ENCODE measurements at regions not wholly inside any gene's neighbourhood (a gene's known extent, or its start where the extent isn't known, plus 50 kb on each side); places are given as distances from the start of the nearest gene placed in this dataset.
"Not testable (repeated sequence)": the region's sequence is repeated elsewhere in the genome, so short reads cannot be mapped to it uniquely, and the experiment has no call there.

DNA sequence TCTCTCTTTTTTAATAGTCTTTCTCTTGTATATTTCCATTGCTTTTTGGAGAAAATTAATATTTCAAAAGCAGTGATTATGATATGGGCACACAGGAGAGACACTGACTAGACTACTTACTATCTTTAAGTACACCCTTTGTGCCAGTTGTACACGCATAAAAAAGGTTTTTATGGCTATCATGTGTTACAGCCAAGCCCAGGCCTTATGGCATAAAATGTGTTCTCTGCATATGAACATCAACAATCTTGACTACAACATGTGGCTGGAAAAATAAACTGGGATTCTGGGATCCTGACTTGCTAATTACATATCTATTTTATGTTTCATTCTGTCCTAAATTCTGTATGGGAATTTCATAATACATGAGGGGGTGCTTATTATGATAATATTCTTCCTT is 1401.8 kb downstream of the SLITRK5 start:
- no peaks in the 10 kb centered on the region for H3K4me1 ChIP-seq (replicated peaks)

DNA sequence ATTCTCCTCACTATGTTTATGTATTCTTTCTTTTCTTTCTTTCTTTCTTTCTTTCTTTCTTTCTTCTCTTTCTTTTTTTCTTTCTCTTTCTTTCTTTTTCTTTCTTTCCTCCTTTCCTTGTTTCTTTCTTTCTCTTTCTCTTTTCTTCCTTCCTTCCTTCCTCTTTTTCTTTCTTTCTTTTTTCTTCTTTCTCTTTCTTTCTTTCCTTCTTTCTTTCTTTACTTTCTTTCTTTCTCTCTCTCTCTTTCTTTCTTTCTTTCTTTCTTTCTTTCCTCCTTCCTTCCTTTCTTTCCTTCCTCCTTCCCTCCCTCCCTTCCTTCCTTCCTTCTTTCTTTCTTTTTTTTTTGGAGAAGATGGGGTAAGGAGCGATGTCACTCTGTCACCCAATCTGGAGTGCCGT is 1405.5 kb downstream of the SLITRK5 start:
- 0 out of 2 replicates have a peak, but pooled peaks cover 3% of the 10 kb centered on the region for H3K9me3 ChIP-seq (replicated peaks)
- no peaks in the 10 kb centered on the region for H3K27me3 ChIP-seq (replicated peaks)
- no peak overlapping the region for H3K4me3 ChIP-seq
- H3K4me1 ChIP-seq (replicated peaks): no peaks in the 10 kb centered on the region
- H3K27ac ChIP-seq: no peak overlapping the region
- H3K36me3 ChIP-seq: no peaks in the 10 kb centered on the region
- DNase-seq (ENCODE audit: low read depth in 1 of 2, low spot score in 2 of 2): no peak

More for the DNA sequence above, 1401.8 kb downstream of the SLITRK5 start:
- no peak overlapping the region for H3K27ac ChIP-seq
- no peak overlapping the region for H3K4me3 ChIP-seq
- no peak for DNase-seq (ENCODE audit: low read depth in 1 of 2, low spot score in 2 of 2)
- H3K36me3 ChIP-seq: no peaks in the 10 kb centered on the region
- no peaks in the 10 kb centered on the region for H3K27me3 ChIP-seq (replicated peaks)
- no peaks in the 10 kb centered on the region for H3K9me3 ChIP-seq (replicated peaks)

DNA sequence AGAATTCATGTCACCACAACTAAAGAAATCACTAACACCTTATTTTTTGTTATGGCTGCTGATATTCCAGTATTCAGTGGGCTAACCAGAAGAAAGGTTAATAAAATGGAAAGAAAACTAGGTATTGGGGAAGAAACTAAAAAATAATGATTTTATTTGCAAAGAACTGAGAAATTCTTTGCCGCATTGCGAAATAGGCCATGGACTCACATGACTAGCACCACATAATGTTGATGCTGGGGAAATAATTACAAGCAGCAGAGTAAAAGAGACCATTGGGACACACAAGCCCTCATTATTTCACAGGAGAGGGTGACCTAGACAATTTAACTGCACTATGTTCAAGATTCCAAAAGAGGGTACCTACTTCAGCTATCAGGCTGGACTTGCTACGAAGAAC is 1411.5 kb downstream of the SLITRK5 start:
- Histone ChIP-seq H3K9me3 (replicated peaks) (0 out of 2 replicates have a peak, but pooled peaks cover 3% of the 10 kb centered on the region), H3K27me3 (replicated peaks) (no peaks in the 10 kb centered on the region), H3K36me3 (no peaks in the 10 kb centered on the region), H3K4me3 (no peak overlapping the region), H3K4me1 (replicated peaks) (no peaks in the 10 kb centered on the region), H3K27ac (no peak overlapping the region)
- DNase-seq (ENCODE audit: low read depth in 1 of 2, low spot score in 2 of 2): no peak

DNA sequence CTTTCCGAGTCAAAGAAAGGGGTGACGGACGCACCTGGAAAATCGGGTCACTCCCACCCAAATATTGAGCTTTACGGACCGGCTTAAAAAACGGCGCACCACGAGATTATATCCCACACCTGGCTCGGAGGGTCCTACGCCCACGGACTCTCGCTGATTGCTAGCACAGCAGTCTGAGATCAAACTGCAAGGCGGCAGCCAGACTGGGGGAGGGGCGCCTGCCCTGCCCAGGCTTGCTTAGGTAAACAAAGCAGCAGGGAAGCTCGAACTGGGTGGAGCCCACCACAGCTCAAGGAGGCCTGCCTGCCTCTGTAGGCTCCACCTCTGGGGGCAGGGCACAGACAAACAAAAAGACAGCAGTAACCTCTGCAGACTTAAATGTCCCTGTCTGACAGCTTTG is 1416.9 kb downstream of the SLITRK5 start:
- H3K27ac ChIP-seq; H3K4me3 ChIP-seq; H3K9me3 ChIP-seq (replicated peaks); H3K4me1 ChIP-seq (replicated peaks); H3K36me3 ChIP-seq; H3K27me3 ChIP-seq (replicated peaks); DNase-seq (ENCODE audit: low read depth in 1 of 2, low spot score in 2 of 2): not testable (repeated sequence)

DNA sequence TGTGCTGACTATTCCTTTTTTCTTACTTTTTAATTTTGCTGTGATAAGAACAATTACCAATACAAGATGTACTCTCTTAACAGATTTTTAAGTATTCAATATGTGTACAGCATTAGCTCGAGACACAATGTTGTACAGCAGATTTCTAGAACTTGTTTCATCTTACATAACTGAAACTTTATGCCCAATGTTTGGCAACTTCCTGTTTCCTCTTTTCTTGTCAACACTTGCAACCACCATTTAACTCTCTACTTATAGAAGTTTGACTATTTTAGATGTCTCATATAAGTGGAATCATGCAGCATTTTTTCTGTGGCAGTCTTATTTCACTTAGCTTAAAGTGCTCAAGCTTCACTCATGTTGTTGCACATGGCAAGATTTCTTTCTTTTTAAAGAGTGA is 1426.8 kb downstream of the SLITRK5 start:
- Histone ChIP-seq H3K36me3 (no peaks in the 10 kb centered on the region), H3K9me3 (replicated peaks) (no peaks in the 10 kb centered on the region), H3K27ac (no peak overlapping the region), H3K4me1 (replicated peaks) (no peaks in the 10 kb centered on the region), H3K27me3 (replicated peaks) (no peaks in the 10 kb centered on the region), H3K4me3 (no peak overlapping the region)
- DNase-seq (ENCODE audit: low read depth in 1 of 2, low spot score in 2 of 2): no peak

DNA sequence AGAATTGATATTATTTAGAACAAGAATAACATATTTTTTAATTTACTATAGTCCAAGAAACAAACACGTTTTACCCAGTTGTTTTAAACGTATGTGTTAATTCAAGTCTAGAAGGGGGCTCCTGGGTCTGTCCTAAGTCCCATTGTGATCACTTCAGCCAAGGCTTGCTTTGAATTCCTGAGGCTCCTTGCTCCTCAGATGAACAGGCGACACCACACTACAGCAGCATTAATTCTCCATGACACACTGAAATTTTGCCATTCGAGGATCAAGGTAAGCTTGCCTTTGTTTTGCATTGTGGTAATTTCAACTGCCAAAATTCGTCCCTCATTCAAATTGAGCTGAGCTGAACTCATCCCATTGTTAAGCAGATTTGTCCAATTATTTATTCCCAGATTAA is 1442.6 kb downstream of the SLITRK5 start:
- Histone ChIP-seq H3K27ac (no peak overlapping the region), H3K27me3 (replicated peaks) (no peaks in the 10 kb centered on the region), H3K36me3 (no peaks in the 10 kb centered on the region), H3K4me3 (no peak overlapping the region), H3K9me3 (replicated peaks) (no peaks in the 10 kb centered on the region), H3K4me1 (replicated peaks) (no peaks in the 10 kb centered on the region)
- DNase-seq (ENCODE audit: low read depth in 1 of 2, low spot score in 2 of 2): no peak

DNA sequence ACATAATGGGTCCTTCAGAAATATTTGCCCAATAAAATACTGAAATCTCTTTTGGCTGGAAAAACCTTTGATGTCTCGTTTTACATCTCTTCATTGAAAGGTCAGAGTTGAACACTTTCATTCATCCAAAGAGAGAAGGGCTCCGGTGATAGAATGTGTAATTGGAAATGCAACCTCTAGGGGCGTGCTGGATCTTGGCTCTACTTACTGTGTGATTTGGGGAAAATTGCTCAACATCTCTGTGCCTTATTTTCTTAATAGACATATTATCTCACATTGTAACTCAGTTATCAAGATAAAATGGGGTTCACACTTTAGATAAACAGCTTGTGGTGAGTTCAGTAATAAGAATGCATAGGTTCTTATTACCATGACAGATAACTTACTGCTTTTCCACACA is 1444.1 kb downstream of the SLITRK5 start:
- no peaks in the 10 kb centered on the region for H3K9me3 ChIP-seq (replicated peaks)
- H3K27me3 ChIP-seq (replicated peaks): no peaks in the 10 kb centered on the region
- no peak for DNase-seq (ENCODE audit: low read depth in 1 of 2, low spot score in 2 of 2)
- H3K4me1 ChIP-seq (replicated peaks): no peaks in the 10 kb centered on the region
- H3K27ac ChIP-seq: no peak overlapping the region
- H3K4me3 ChIP-seq: no peak overlapping the region
- H3K36me3 ChIP-seq: no peaks in the 10 kb centered on the region

DNA sequence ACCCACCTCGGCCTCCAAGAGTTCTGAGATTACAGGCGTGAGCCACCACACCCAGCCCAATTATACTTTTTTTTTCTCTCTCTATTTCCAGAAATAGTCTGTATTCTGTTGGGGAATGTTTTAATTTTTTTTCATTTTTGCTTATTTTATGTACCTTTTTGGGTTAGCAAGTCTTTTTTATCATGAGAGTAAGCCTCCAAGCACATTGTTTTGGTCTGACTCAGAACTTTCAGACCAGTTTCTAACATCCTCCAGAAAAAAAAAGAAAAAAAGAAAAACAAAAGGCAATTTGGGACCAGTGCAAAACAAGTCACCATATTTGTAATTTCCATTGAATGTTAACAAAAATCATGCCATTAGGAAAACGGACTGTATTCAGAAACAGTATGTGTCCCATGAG is 1465.5 kb downstream of the SLITRK5 start:
- Histone ChIP-seq H3K36me3 (no peaks in the 10 kb centered on the region), H3K9me3 (replicated peaks) (no peaks in the 10 kb centered on the region), H3K27me3 (replicated peaks) (no peaks in the 10 kb centered on the region), H3K4me1 (replicated peaks) (no peaks in the 10 kb centered on the region), H3K27ac (no peak overlapping the region), H3K4me3 (no peak overlapping the region)
- no peak for DNase-seq (ENCODE audit: low read depth in 1 of 2, low spot score in 2 of 2)

DNA sequence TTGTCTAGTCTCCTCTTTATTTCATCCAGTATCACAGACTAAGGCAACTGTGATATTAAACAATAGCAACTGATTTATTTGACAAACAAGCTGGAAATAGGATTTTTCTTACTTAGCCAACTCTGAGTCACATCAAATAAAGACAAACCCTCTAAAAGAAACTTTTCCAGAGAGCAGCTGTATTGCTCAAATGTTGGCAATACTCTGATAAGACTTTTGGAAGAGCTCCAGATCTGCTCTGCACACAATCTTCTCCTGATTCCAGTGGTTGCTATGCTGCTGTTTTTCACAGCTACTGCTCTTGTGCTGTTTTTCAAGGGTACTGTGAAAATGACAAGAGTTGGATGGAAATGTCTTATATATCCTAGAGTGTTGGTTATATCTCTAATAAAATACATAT is 1479.2 kb downstream of the SLITRK5 start:
- Histone ChIP-seq H3K4me3 (no peak overlapping the region), H3K27ac (no peak overlapping the region), H3K4me1 (replicated peaks) (no peaks in the 10 kb centered on the region), H3K9me3 (replicated peaks) (no peaks in the 10 kb centered on the region), H3K36me3 (no peaks in the 10 kb centered on the region), H3K27me3 (replicated peaks) (no peaks in the 10 kb centered on the region)
- no peak for DNase-seq (ENCODE audit: low read depth in 1 of 2, low spot score in 2 of 2)

DNA sequence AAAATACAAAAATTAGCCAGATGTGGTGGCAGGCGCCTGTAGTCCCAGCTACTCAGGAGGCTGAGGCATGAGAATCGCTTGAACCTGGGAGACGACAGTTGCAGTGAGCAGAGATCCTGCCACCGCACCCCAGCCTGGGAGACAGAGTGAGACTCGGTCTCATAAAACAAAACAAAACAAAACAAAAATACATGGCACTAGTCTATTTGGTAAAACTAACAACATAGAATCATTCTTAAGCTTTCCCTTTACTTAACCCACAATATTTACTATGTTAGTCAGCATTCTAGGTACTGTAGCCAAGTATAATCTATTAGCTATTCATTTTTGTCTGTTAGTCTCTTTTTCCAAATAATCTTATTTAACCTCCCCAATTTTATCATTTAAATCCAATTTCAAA is 1482.8 kb downstream of the SLITRK5 start:
- Histone ChIP-seq H3K4me1 (replicated peaks) (no peaks in the 10 kb centered on the region), H3K27me3 (replicated peaks) (no peaks in the 10 kb centered on the region), H3K27ac (no peak overlapping the region), H3K36me3 (no peaks in the 10 kb centered on the region), H3K4me3 (no peak overlapping the region), H3K9me3 (replicated peaks) (no peaks in the 10 kb centered on the region)
- DNase-seq (ENCODE audit: low read depth in 1 of 2, low spot score in 2 of 2): no peak

DNA sequence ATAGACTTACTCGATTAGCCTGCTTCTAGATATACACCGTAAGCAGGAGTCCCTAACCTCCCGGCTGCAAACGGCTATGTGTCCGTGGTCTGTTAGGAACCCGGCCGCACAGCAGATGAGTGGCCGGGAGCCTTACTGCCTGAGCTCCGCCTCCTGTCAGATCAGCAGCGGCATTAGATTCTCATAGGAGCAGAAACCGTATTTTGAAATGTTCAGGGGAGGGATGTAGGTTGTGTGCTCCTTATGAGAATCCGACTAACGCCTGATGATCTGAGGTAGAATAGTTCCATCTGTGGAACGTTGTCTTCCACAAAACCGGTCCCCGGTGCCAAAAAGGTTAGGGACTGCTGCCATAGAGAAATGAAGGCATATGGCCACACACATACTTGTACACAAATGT is 1491.9 kb downstream of the SLITRK5 start:
- H3K4me3 ChIP-seq: no peak overlapping the region
- no peak overlapping the region for H3K27ac ChIP-seq
- H3K27me3 ChIP-seq (replicated peaks): no peaks in the 10 kb centered on the region
- DNase-seq (ENCODE audit: low read depth in 1 of 2, low spot score in 2 of 2): no peak
- H3K36me3 ChIP-seq: no peaks in the 10 kb centered on the region
- no peaks in the 10 kb centered on the region for H3K4me1 ChIP-seq (replicated peaks)
- H3K9me3 ChIP-seq (replicated peaks): no peaks in the 10 kb centered on the region

DNA sequence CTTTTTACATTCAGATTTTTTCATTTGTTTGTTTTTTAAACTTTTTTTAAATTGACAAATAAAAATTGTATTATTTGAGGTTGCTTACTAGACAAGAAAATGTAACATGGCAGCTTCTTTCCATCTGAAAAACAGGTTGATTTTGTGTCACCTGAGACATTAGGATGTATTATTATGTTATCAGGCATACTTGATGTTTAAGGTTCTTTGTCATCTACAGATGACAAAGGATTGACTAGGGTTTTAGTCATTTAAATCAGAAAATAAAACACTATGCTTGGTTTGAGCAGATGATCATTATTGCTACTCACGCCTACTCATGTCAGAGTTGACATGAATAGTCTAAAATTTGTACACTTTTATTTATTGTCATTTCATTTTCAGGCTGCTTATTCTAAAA is 1494.5 kb downstream of the SLITRK5 start:
- no peak for DNase-seq (ENCODE audit: low read depth in 1 of 2, low spot score in 2 of 2)
- H3K36me3 ChIP-seq: no peaks in the 10 kb centered on the region
- no peak overlapping the region for H3K4me3 ChIP-seq
- H3K27me3 ChIP-seq (replicated peaks): no peaks in the 10 kb centered on the region
- no peaks in the 10 kb centered on the region for H3K4me1 ChIP-seq (replicated peaks)
- no peaks in the 10 kb centered on the region for H3K9me3 ChIP-seq (replicated peaks)
- H3K27ac ChIP-seq: no peak overlapping the region

DNA sequence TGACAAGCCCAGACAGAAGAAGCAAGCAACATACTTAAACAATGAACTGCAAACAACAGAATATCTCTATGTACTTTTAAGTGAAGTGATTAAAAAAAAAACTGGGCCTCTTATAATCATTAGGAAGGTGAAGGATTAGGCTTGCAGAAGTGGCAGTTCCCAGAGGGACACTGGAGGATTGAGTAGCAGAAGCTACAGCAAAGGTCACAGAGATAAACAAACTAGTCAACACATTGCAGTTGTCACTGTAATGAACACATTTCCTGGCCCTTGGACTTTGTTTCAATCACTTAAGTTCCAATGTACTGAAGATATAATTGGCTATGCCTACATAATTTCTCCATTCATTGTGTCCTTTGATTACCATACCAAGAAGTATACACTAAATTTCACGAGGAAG is 1498.8 kb downstream of the SLITRK5 start:
- Histone ChIP-seq H3K9me3 (replicated peaks) (no peaks in the 10 kb centered on the region), H3K27ac (no peak overlapping the region), H3K27me3 (replicated peaks) (no peaks in the 10 kb centered on the region), H3K36me3 (no peaks in the 10 kb centered on the region), H3K4me3 (no peak overlapping the region), H3K4me1 (replicated peaks) (no peaks in the 10 kb centered on the region)
- no peak for DNase-seq (ENCODE audit: low read depth in 1 of 2, low spot score in 2 of 2)

DNA sequence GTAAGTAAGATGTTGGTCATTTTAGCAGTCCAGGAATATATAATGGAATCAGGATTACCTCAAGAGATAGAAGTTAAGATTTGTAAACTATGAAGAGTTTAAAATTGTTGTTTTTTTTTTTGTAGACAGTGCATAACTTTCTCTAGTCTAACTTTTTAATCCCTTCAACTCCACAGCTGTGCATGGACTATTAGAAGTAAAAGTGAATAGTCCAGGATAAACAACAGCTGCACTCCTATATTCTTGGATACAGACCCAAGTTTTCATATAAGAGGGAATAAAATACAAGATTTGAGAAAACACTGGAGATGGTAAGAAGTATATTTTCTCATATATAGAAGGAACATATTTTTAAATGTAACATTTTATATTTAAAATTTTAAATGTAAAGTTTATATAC is 1509.9 kb downstream of the SLITRK5 start:
- DNase-seq (ENCODE audit: low read depth in 1 of 2, low spot score in 2 of 2): no peak

DNA sequence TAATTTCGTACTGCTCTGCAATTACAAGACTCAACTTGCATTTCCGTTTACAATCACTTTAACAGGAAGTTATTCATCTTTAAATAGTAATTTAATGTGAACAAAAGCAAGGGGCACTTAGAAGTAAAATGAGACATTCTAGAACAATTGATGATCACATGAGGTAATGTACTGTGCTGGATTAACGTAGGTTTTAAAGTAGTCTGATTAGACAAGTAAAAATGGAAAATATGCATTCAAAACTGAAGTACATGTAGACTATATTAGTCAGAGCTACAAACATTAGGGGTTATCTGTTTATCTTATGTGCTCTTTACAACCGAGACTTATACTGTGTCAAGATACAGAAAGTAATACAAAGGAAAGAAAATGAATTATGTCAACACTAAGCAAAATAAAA is 1528.0 kb downstream of the SLITRK5 start:
- H3K4me3 ChIP-seq: no peak overlapping the region
- H3K4me1 ChIP-seq (replicated peaks): no peaks in the 10 kb centered on the region
- no peak overlapping the region for H3K27ac ChIP-seq
- H3K9me3 ChIP-seq (replicated peaks): no peaks in the 10 kb centered on the region
- DNase-seq (ENCODE audit: low read depth in 1 of 2, low spot score in 2 of 2): no peak
- no peaks in the 10 kb centered on the region for H3K36me3 ChIP-seq
- no peaks in the 10 kb centered on the region for H3K27me3 ChIP-seq (replicated peaks)

More for the DNA sequence above, 1509.9 kb downstream of the SLITRK5 start:
- Histone ChIP-seq H3K27me3 (replicated peaks) (no peaks in the 10 kb centered on the region), H3K4me1 (replicated peaks) (no peaks in the 10 kb centered on the region), H3K4me3 (no peak overlapping the region), H3K36me3 (no peaks in the 10 kb centered on the region), H3K9me3 (replicated peaks) (no peaks in the 10 kb centered on the region), H3K27ac (no peak overlapping the region)
